Mesodermal cell (in vitro differentiated cells): ENCODE measurements at regions not wholly inside any gene's neighbourhood (a gene's known extent, or its start where the extent isn't known, plus 50 kb on each side); places are given as distances from the start of the nearest gene placed in this dataset.

Experiments used
- H3K27ac ChIP-seq: 2 replicates; pipeline ENCODE4 v1.7.0; 2013; ENCODE audit warnings: mild to moderate bottlenecking, low read depth, low read length, moderate library complexity; ENCODE audit not compliant: severe bottlenecking
- H3K36me3 ChIP-seq: 2 replicates; pipeline ENCODE4 v1.7.1; 2013; ENCODE audit warnings: mild to moderate bottlenecking, low read length, moderate library complexity; ENCODE audit not compliant: control insufficient read depth, insufficient read depth
- H3K4me1 ChIP-seq: one replicate; pipeline ENCODE4 v1.7.1; 2013; ENCODE audit warnings: mild to moderate bottlenecking, low read length; ENCODE audit not compliant: insufficient read depth, control insufficient read depth, poor library complexity, severe bottlenecking
- H3K4me3 ChIP-seq: 2 replicates; pipeline ENCODE4 v1.7.0; 2013; ENCODE audit warnings: low read length, control low read depth, mild to moderate bottlenecking; ENCODE audit not compliant: insufficient read depth, poor library complexity, severe bottlenecking; ENCODE audit errors: extremely low read depth
- H3K9me3 ChIP-seq: 2 replicates; pipeline ENCODE4 v1.7.1; 2013; ENCODE audit warnings: mild to moderate bottlenecking, low read length, moderate library complexity; ENCODE audit not compliant: control insufficient read depth
- WGBS, 2 experiments: methylation state at CpG; one replicate each; pipeline ENCODE4 v1.1.5; 2013; ENCODE audit warnings: missing lambda C conversion rate in 2 of 2; ENCODE audit not compliant: insufficient coverage in 2 of 2; 5-methylcytosine and 5-hydroxymethylcytosine counted together

DNA sequence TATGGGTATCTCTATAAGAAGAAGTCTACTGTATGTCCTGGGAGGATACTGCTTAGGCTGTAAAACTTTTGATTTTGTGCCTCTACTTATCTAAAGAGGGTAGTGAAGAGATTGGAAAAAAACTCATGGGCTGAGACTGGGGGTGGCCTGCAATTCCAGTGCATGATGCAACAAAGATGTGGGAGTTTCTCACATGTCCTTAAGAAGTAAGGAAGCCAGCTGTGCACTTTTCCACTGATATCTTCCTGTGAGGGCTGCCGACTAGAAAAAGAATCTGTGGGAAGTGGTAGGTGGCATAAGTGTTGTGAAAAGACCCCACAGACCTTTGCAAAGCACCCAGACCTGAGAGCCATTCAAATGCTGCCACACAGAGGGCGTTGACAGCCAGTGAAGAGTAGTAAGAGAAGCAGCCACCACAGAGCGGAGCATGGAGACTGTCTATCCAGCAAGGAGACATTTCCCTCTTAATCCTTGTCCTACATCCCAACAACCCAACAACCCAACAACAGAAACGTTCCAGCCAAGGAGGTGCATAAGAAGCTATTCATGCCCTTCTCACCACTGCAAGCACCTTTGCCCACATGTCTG is 65.1 kb downstream of the PFDN4 start:
- Histone ChIP-seq H3K4me3 (no peak overlapping the region), H3K9me3 (no peaks in the 10 kb centered on the region), H3K27ac (no peak overlapping the region), H3K36me3 (no peaks in the 10 kb centered on the region), H3K4me1 (peaks cover 7% of the 10 kb centered on the region)
- 88 to 94% methylated on average over 1 to 2 of the region's 4 CpGs for WGBS, 2 experiments

DNA sequence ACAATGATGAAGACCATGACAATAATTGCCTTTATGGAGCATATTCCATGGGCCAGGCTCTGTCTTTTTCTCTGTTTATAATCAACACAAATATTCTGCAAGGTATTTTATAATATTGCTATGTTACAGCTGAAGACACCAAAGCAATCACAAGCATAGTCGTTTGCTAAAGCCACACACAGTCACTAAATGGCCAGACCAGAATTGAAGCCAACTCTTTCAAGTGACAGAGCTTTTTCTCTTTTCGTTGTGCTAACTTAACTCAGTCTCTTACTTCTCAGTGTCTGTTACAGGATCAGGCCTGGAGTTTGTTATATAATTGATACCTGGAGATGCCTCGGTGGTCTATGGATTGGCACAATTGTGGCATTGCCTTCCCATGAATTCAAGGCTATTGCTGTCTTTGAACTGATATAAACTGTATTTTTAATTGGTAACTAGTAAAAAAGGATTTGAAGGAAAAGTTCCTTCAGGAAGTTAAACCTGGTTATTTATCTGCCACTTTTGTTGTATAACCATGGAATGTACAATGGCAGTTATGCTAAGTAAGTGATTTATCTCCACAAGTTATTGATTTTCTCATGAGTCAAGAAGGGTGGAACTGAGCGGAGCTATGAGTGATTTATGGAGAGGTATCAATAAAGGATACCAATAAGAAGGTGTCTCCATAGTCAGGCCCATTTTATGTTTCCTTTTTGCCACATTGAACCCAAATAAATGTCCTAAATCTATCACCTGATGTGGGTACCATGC is 67.6 kb downstream of the PFDN4 start:
- 100% methylated on average over 1 to 2 of the region's 4 CpGs for WGBS, 2 experiments
- Histone ChIP-seq H3K36me3 (no peaks in the 10 kb centered on the region), H3K4me3 (no peak overlapping the region), H3K9me3 (no peaks in the 10 kb centered on the region), H3K4me1 (no peaks in the 10 kb centered on the region), H3K27ac (no peak overlapping the region)

DNA sequence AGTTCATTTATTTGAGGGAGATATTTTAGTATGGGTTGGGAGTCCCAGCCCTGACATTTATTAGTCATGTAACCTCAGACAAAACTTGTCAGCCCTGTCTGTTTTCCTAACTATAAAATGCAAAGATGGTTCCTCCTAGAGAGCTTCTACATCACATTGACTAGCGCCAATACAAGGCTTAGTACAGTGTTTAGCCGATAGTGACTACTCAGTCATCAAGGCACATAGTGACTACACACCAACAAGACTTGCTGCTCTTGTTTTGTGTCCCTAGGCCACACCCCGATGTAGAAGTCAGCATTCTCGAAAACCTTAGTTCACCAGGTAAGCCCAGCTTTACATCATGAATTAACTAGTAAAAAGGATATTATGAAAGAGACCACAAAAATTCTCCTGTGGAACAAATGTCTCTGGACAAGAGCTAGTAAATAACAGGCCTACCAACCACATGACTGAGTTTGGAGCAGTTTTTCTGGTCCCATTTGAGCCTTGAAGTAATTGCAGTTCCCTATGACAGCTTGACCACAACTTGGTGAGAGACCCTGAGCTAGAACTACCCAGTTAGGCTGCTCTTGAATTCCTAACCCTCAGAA is 68.8 kb downstream of the PFDN4 start:
- Histone ChIP-seq H3K4me3 (no peak overlapping the region), H3K27ac (no peak overlapping the region), H3K4me1 (no peaks in the 10 kb centered on the region), H3K36me3 (no peaks in the 10 kb centered on the region), H3K9me3 (no peaks in the 10 kb centered on the region)
- 93% methylated on average over 2 of the region's 4 CpGs for WGBS, 2 experiments

DNA sequence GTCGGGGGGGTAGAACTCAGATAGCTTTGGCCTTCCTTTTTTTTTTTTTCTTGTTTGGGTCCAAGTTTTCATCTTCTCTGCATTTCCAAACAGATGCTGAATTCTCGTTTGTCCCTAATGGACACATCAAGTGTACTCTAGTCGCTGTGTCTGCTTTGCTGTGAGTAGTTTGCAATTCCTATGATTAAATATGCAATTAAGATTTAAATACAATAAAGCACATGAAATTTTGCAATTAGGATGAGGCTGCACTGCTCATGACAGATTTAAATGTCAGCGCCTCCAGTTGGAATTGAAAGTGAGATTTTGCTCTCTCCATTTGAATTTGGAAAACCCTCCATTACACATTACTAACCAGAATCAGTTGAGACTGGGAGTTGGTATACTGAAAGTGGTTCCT is 70.4 kb downstream of the PFDN4 start:
- Histone ChIP-seq H3K27ac (no peak overlapping the region), H3K4me3 (no peak overlapping the region), H3K9me3 (no peaks in the 10 kb centered on the region), H3K4me1 (no peaks in the 10 kb centered on the region), H3K36me3 (no peaks in the 10 kb centered on the region)
- 100% methylated on average over 1 of the region's 4 CpGs; no CpG with 5 or more reads in 1 of the 2 experiments for WGBS, 2 experiments

DNA sequence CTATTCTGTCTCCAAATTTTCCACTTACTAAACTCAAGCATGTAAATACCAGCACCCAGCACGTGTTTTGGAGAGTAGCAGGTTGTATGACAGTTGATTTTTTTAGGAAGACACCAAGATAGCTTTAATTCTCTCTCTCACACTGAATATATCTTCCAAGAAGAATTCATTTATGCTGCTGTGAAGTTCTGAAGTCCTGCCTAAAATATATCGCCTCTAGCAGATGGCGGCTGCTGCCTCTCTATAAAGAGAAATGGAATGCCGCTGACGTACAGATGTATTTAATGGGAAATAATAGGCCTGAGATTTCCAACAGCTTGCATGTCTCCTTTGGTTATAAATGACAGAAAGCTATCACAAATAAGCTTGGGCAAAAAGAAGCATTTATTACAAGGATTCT is 74.7 kb downstream of the PFDN4 start:
- no peaks in the 10 kb centered on the region for H3K36me3 ChIP-seq

DNA sequence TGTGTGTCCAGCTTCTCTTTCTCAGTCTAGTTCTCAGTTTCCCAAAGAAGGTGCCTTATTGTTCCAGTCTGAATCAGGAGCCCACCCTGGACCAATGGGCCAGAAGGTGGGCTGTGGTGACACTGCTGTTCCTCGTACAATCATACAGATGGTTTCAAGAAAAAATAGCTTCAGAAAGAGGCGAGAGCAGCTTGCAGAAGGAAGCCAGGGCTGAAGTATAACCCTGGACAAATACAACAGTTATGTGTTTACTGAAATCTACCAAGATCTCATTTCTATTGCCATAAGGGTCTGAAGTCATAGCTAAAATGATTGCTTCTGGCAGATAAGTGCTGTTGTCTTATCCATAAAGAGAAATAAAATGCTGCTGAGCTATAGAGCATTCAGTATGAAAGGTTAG is 75.4 kb downstream of the PFDN4 start:
- peaks cover 7% of the 10 kb centered on the region for H3K4me1 ChIP-seq
- H3K36me3 ChIP-seq: no peaks in the 10 kb centered on the region
- 83 to 94% methylated on average over 1 to 2 of the region's 2 CpGs for WGBS, 2 experiments
- H3K4me3 ChIP-seq: no peak overlapping the region
- H3K9me3 ChIP-seq: no peaks in the 10 kb centered on the region
- no peak overlapping the region for H3K27ac ChIP-seq

More for the DNA sequence above, 74.7 kb downstream of the PFDN4 start:
- Histone ChIP-seq H3K27ac (no peak overlapping the region), H3K9me3 (no peaks in the 10 kb centered on the region), H3K4me3 (no peak overlapping the region), H3K4me1 (peaks cover 7% of the 10 kb centered on the region)
- WGBS, 2 experiments: 100% methylated on average over 4 of the region's 5 CpGs; no CpG with 5 or more reads in 1 of the 2 experiments

DNA sequence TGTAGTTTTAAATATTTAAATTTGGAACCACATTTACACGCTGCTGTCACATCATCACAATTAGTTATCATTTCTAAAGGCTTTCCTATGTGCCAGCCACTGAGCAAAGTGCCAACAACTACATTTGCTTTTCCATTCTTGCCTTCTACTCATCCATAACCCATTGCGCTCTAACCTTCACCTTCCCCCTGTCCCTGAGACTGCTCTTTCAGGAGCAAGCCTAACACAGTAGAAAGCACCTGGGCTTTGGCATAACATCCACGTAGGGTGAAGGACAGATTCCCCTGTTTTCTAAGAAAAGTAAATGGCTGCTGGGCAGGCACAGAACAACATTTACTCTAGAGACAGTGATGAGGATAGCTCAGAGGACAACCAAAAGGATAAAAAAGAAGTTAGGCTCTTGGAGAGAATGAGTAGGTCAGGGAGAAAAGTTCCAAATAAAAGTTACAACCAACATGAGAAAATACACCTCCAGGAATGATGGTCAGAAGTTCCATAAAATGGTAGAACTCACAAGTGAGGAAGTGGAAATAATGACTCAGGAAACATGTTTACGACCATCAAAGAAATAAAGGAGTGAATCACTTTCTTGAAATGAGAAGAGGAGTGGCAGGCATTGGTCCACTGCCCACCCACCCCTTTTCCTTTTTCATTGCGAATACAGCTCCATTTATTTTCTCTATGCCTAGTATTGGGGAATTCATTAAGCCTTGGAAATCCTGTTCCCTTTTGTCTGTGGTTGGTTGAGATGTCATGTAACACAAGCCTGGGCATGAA is 77.2 kb downstream of the PFDN4 start:
- H3K9me3 ChIP-seq: no peaks in the 10 kb centered on the region
- WGBS, 2 experiments: 93% methylated on average over 3 of the region's 5 CpGs; no CpG with 5 or more reads in 1 of the 2 experiments
- H3K4me1 ChIP-seq: peaks cover 7% of the 10 kb centered on the region
- no peaks in the 10 kb centered on the region for H3K36me3 ChIP-seq
- no peak overlapping the region for H3K4me3 ChIP-seq
- no peak overlapping the region for H3K27ac ChIP-seq

DNA sequence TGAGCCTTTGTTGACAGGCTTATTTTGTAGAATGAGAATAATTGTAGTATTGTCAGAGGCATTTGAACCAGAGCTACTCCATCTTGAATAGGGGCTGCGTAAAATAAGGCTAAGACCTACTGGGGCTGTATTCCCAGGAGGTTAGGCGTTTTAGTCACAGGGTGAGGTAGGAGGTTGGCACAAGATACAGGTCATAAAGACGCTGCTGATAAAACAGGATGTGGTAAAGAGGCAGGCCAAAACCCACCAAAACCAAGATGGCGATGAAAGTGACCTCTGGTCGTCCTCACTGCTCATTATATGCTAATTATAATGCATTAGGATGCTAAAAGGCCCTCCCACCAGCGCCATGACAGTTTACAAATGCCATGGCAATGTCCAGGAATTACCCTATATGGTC is 82.7 kb downstream of the PFDN4 start:
- no peak overlapping the region for H3K27ac ChIP-seq
- H3K36me3 ChIP-seq: no peaks in the 10 kb centered on the region
- no peaks in the 10 kb centered on the region for H3K9me3 ChIP-seq
- H3K4me3 ChIP-seq: no peak overlapping the region
- no peaks in the 10 kb centered on the region for H3K4me1 ChIP-seq
- 95 to 100% methylated on average over 2 to 3 of the region's 6 CpGs for WGBS, 2 experiments

DNA sequence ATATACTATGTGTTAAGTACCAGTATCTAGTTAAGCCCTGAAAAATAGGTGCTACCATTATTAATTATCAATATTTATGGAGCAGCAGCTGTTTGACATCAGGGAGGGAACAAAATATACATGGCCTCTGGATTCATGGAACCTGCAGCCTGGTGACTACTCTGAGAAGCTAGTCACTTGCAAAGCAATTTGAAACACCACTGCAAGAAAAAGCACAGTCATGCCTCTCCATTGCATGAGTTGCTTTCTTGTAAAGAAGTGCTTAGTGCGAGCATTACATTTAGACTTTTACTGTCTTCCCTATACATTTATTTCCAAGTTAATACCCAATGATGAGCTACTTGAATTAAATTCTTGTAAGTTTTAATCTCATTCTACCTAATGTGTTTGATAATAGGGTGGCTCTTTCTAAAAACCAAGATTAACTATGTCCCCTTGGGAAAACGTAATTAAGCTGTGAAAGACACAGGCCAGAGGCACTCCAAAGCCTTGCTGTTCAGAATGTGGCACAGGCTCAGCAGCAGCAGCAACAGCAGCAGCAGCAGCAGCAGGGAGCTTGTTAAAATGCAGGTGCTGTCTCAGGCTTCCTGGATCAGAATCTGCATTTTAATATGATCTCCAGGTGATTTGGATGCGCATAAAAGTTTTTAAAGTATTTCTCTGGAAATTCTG is 83.6 kb downstream of the PFDN4 start:
- Histone ChIP-seq H3K27ac (no peak overlapping the region), H3K4me1 (no peaks in the 10 kb centered on the region), H3K36me3 (no peaks in the 10 kb centered on the region), H3K9me3 (no peaks in the 10 kb centered on the region), H3K4me3 (no peak overlapping the region)
- WGBS, 2 experiments: 14 to 33% methylated on average over 1 of the region's 3 CpGs

DNA sequence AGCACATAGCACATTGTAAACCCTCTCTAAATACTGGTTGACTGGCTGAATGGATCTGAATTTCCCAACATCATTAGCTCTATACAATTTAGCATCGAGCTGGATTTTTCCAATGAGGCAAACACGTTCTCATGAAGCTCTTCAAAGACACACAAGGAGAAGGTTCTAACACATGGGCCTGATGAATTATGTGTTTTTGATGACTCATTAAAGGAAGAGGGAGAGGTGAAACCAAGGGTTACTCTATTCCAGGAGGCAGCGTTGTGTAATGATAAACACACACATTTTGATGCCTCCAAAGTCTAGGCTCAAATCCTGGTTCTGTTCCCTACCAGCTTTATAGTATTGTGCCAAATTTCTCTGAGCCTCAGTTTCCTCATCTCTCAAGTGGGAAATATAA is 84.3 kb downstream of the PFDN4 start:
- no peaks in the 10 kb centered on the region for H3K4me1 ChIP-seq
- H3K36me3 ChIP-seq: no peaks in the 10 kb centered on the region
- 80% methylated on average over 1 of the region's 3 CpGs; no CpG with 5 or more reads in 1 of the 2 experiments for WGBS, 2 experiments
- H3K9me3 ChIP-seq: no peaks in the 10 kb centered on the region
- no peak overlapping the region for H3K4me3 ChIP-seq
- H3K27ac ChIP-seq: no peak overlapping the region
